H1 (cell line): ENCODE measurements at regions not wholly inside any gene's neighbourhood (a gene's known extent, or its start where the extent isn't known, plus 50 kb on each side); places are given as distances from the start of the nearest gene placed in this dataset.

Source experiments
- CTCF ChIA-PET: fragments of 300-600 bp; sonication (Branson Sonifier 250); formaldehyde crosslinking; loops from one replicate; lab custom pipeline; 2021; ENCODE audit not compliant: partially characterized antibody; lab: Charles Lee
- POLR2A ChIA-PET: fragments of 300-600 bp; sonication (Branson Sonifier 250); formaldehyde crosslinking; loops from one replicate; lab custom pipeline; 2021; ENCODE audit warnings: inconsistent platforms; ENCODE audit not compliant: partially characterized antibody; lab: Charles Lee
- DNase-seq, 2 experiments: peaks; one replicate each; pipeline versions ENCODE4 v3.0.0 to v3.0.0-alpha.2; 2010 to 2022; ENCODE audit warnings: low spot score in 2 of 2, low read depth in 1 of 2, mixed read lengths in 1 of 2
- FAIRE-seq: peaks from 2 replicates; lab custom pipeline; 2011; peaks lifted over from hg19 to GRCh38; lab: Jason Lieb, UNC
- H2AFZ ChIP-seq: 2 replicates; pipeline ENCODE4 v1.8.1; 2012; ENCODE audit warnings: low read length, inconsistent platforms
- H2AK5ac ChIP-seq: 2 replicates; pipeline ENCODE4 v1.6.1; 2013; ENCODE audit warnings: low read depth, low read length
- H2BK120ac ChIP-seq: replicated peaks from 2 replicates; pipeline ENCODE3; 2013; ENCODE audit warnings: low read depth, low read length, inconsistent platforms
- H2BK12ac ChIP-seq: 2 replicates; pipeline ENCODE4 v1.6.1; 2013; ENCODE audit warnings: low read depth, low read length
- H2BK15ac ChIP-seq: 2 replicates; pipeline ENCODE4 v1.6.1; 2013; ENCODE audit warnings: low read length
- H2BK20ac ChIP-seq: 2 replicates; pipeline ENCODE4 v1.6.1; 2013; ENCODE audit warnings: low read length
- H2BK5ac ChIP-seq: 2 replicates; pipeline ENCODE4 v1.6.1; 2013; ENCODE audit warnings: low read depth, low read length
- H3K14ac ChIP-seq: 2 replicates; pipeline ENCODE4 v1.6.1; 2013; ENCODE audit warnings: inconsistent platforms; ENCODE audit not compliant: insufficient read length
- H3K18ac ChIP-seq: 2 replicates; pipeline ENCODE4 v1.6.1; 2013; ENCODE audit warnings: low read length; ENCODE audit errors: extremely low read depth
- H3K23ac ChIP-seq: 2 replicates; pipeline ENCODE4 v1.6.1; 2013; ENCODE audit warnings: inconsistent platforms; ENCODE audit not compliant: insufficient read length
- H3K23me2 ChIP-seq: 2 replicates; pipeline ENCODE4 v1.6.1; 2013; ENCODE audit warnings: low read depth, low read length
- H3K27ac ChIP-seq: 2 replicates; pipeline ENCODE4 v1.6.1; 2011; ENCODE audit warnings: low read depth, low read length, inconsistent platforms
- H3K27me3 ChIP-seq, 4 experiments: replicated peaks in 1 of 4; 1 replicate in 1 of 4; 2 replicates in 3 of 4; pipeline versions ENCODE4 v1.6.1 to v1.8.1; 2011 to 2013; ENCODE audit warnings: low read length in 3 of 4, mild to moderate bottlenecking in 3 of 4, inconsistent platforms in 2 of 4, mixed read lengths in 2 of 4, moderate library complexity in 1 of 4; ENCODE audit not compliant: control insufficient read depth in 3 of 4, insufficient read depth in 3 of 4; ENCODE audit errors: extremely low read depth in 1 of 4
- H3K36me3 ChIP-seq, 4 experiments: 2 replicates each; pipeline versions ENCODE4 v1.6.1 to v1.8.1; 2011 to 2013; ENCODE audit warnings: mild to moderate bottlenecking in 4 of 4, low read length in 3 of 4, moderate library complexity in 2 of 4, control low read depth in 1 of 4, inconsistent platforms in 1 of 4; ENCODE audit not compliant: insufficient read depth in 4 of 4, control insufficient read depth in 2 of 4
- H3K4ac ChIP-seq: replicated peaks from 2 replicates; pipeline ENCODE3; 2013; ENCODE audit warnings: low read length, low read depth, mixed read lengths, inconsistent platforms; ENCODE audit not compliant: insufficient read length
- H3K4me1 ChIP-seq, 4 experiments: replicated peaks in 1 of 4; 1 replicate in 1 of 4; 2 replicates in 3 of 4; pipeline versions ENCODE4 v1.6.1 to v1.8.1; 2011 to 2013; ENCODE audit warnings: low read length in 3 of 4, inconsistent platforms in 2 of 4, mixed read lengths in 1 of 4; ENCODE audit not compliant: insufficient read depth in 4 of 4, control insufficient read depth in 3 of 4
- H3K4me2 ChIP-seq, 2 experiments: 2 replicates each; pipeline versions ENCODE4 v1.6.1 to v1.8.1; 2011 to 2013; ENCODE audit warnings: low read depth in 2 of 2, low read length in 2 of 2, control low read depth in 1 of 2, inconsistent platforms in 1 of 2, mild to moderate bottlenecking in 1 of 2; ENCODE audit not compliant: insufficient read depth in 1 of 2
- H3K4me3 ChIP-seq, 4 experiments: fragments of 200-600, 300-600 bp in 1 of 4; sonication (generic), shearing (Covaris generic), sonication (Bioruptor Twin) in 1 of 4; 2 replicates each; pipeline versions ENCODE4 v1.5.1 to v1.8.1; 2011 to 2016; ENCODE audit warnings: low read length in 4 of 4, low read depth in 3 of 4, control low read depth in 2 of 4, inconsistent platforms in 2 of 4, mild to moderate bottlenecking in 2 of 4, mixed read lengths in 1 of 4, moderate library complexity in 1 of 4; ENCODE audit not compliant: insufficient read depth in 2 of 4; ENCODE audit errors: extremely low read depth in 1 of 4
- H3K56ac ChIP-seq: replicated peaks from 2 replicates; pipeline ENCODE3; 2013; ENCODE audit warnings: low read depth, mild to moderate bottlenecking, mixed read lengths, low read length, inconsistent platforms; ENCODE audit not compliant: insufficient read length
- H3K79me1 ChIP-seq: 2 replicates; pipeline ENCODE4 v1.6.1; 2013; ENCODE audit warnings: low read depth, low read length, control low read depth
- H3K79me2 ChIP-seq, 2 experiments: 2 replicates each; pipeline versions ENCODE4 v1.6.1 to v1.8.1; 2012 to 2013; ENCODE audit warnings: low read length in 2 of 2, mild to moderate bottlenecking in 2 of 2, inconsistent platforms in 1 of 2; ENCODE audit not compliant: insufficient read depth in 2 of 2, control insufficient read depth in 1 of 2
- H3K9ac ChIP-seq, 4 experiments: replicated peaks in 1 of 4; 1 replicate in 1 of 4; 2 replicates in 3 of 4; pipeline versions ENCODE4 v1.6.1 to v1.8.1; 2011 to 2013; ENCODE audit warnings: low read depth in 3 of 4, low read length in 3 of 4, control low read depth in 2 of 4, mild to moderate bottlenecking in 2 of 4, moderate library complexity in 2 of 4, inconsistent platforms in 1 of 4; ENCODE audit errors: extremely low read depth in 1 of 4
- H3K9me3 ChIP-seq, 2 experiments: 2 replicates each; pipeline versions ENCODE4 v1.6.1 to v1.8.1; 2012 to 2013; ENCODE audit warnings: mild to moderate bottlenecking in 2 of 2, moderate library complexity in 2 of 2, control low read depth in 1 of 2, inconsistent platforms in 1 of 2, low read depth in 1 of 2, low read length in 1 of 2, mixed read lengths in 1 of 2; ENCODE audit not compliant: insufficient read depth in 2 of 2
- H4K20me1 ChIP-seq, 2 experiments: replicated peaks in 1 of 2; 2 replicates each; pipeline versions ENCODE3 to v1.8.1; 2011 to 2013; ENCODE audit warnings: inconsistent platforms in 2 of 2, low read length in 2 of 2, mild to moderate bottlenecking in 1 of 2; ENCODE audit not compliant: insufficient read depth in 2 of 2, control insufficient read depth in 1 of 2
- H4K5ac ChIP-seq: 2 replicates; pipeline ENCODE4 v1.6.1; 2013; ENCODE audit warnings: low read length, low read depth, mixed read lengths, inconsistent platforms; ENCODE audit not compliant: insufficient read length
- H4K8ac ChIP-seq: 2 replicates; pipeline ENCODE4 v1.8.0; 2013; ENCODE audit warnings: mild to moderate bottlenecking, moderate library complexity, low read length, inconsistent platforms; ENCODE audit not compliant: insufficient read depth; ENCODE audit errors: extremely low read depth
- H4K91ac ChIP-seq: replicated peaks from 2 replicates; pipeline ENCODE3; 2013; ENCODE audit warnings: low read length, mixed read lengths, inconsistent platforms; ENCODE audit not compliant: insufficient read length
- BRCA1 ChIP-seq: IDR thresholded peaks from 2 replicates; pipeline ENCODE4 v1.6.1; 2012; ENCODE audit warnings: low read depth, low read length, improper control_type of control experiment
- CREB1 ChIP-seq: IDR thresholded peaks from 2 replicates; pipeline ENCODE4 v1.6.1; 2012; ENCODE audit warnings: inconsistent platforms
- EGR1 ChIP-seq: IDR thresholded peaks from 2 replicates; pipeline ENCODE4 v1.6.1; 2011; ENCODE audit warnings: low read depth, low read length, borderline replicate concordance
- KDM1A ChIP-seq: fragments of 200-600, 300-600 bp; sonication (generic); IDR thresholded peaks from 2 replicates; pipeline ENCODE4 v1.7.1; 2016; ENCODE audit warnings: mild to moderate bottlenecking, low read length, borderline replicate concordance
- KDM5A ChIP-seq: fragments of 200-600 bp; IDR thresholded peaks from 2 replicates; pipeline ENCODE4 v1.7.1; 2012; ENCODE audit warnings: mild to moderate bottlenecking, low read length, inconsistent platforms, mixed read lengths
- MAX ChIP-seq: IDR thresholded peaks from 2 replicates; pipeline ENCODE4 v1.6.1; 2012; ENCODE audit warnings: inconsistent platforms
- POU5F1 ChIP-seq: IDR thresholded peaks from 2 replicates; pipeline ENCODE4 v1.6.1; 2011; ENCODE audit warnings: low read depth, mild to moderate bottlenecking, low read length, moderate library complexity
- RXRA ChIP-seq: IDR thresholded peaks from 2 replicates; pipeline ENCODE4 v1.6.1; 2011; ENCODE audit warnings: low read depth, mild to moderate bottlenecking, low read length, moderate library complexity; ENCODE audit not compliant: insufficient read depth
- SIN3A ChIP-seq, 2 experiments: IDR thresholded peaks in 1 of 2; conservative IDR thresholded peaks in 1 of 2; 2 replicates each; pipeline ENCODE4 v1.6.1; 2011 to 2012; ENCODE audit warnings: low read length in 2 of 2, improper control_type of control experiment in 1 of 2, low read depth in 1 of 2, mild to moderate bottlenecking in 1 of 2
- SIRT6 ChIP-seq: IDR thresholded peaks from one replicate; pipeline ENCODE4 v1.7.1; 2012; ENCODE audit warnings: low read length, inconsistent platforms
- YY1 ChIP-seq: IDR thresholded peaks from 2 replicates; pipeline ENCODE4 v1.6.1; 2011; ENCODE audit warnings: low read depth, mild to moderate bottlenecking, low read length
- WGBS, 2 experiments: shearing (Covaris generic) in 1 of 2; methylation state at CpG; one replicate each; pipeline versions ENCODE4 v1.1.6 to v1.1.7; 2013 to 2015; ENCODE audit warnings: low lambda C conversion rate in 2 of 2, mixed read lengths in 2 of 2, inconsistent platforms in 1 of 2, low coverage in 1 of 2, missing lambda C conversion rate in 1 of 2; ENCODE audit not compliant: insufficient replicate concordance in 2 of 2, insufficient coverage in 1 of 2, insufficient read length in 1 of 2; ENCODE audit errors: extremely low coverage in 1 of 2, missing lambda C conversion rate in 1 of 2; 5-methylcytosine and 5-hydroxymethylcytosine counted together

GRCh38 chr1:194055536-194055935, 869.1 kb upstream of the B3GALT2 start:
- no peak overlapping the region for H3K4me2 ChIP-seq
- H4K20me1 ChIP-seq, result no peaks in the 10 kb centered on the region
- no peak overlapping the region for H3K14ac ChIP-seq
- no peak overlapping the region for H4K91ac ChIP-seq
- H3K4ac ChIP-seq, result no peak overlapping the region
- no peak overlapping the region for H2AFZ ChIP-seq
- H2AK5ac ChIP-seq, result no peak overlapping the region
- no peak overlapping the region for H4K5ac ChIP-seq
- ChIA-PET CTCF (no interaction called here), POLR2A (no interaction called here)
- H2BK120ac ChIP-seq, result no peak overlapping the region
- H3K27ac ChIP-seq, result no peak overlapping the region
- no peak overlapping the region for H3K4me3 ChIP-seq
- H3K36me3 ChIP-seq, result no peaks in the 10 kb centered on the region
- no peak overlapping the region for H2BK5ac ChIP-seq
- H2BK15ac ChIP-seq, result no peak overlapping the region
- H3K4me1 ChIP-seq, result no peaks in the 10 kb centered on the region
- no peaks in the 10 kb centered on the region for H3K27me3 ChIP-seq
- no peak overlapping the region for H3K9ac ChIP-seq
- no peak overlapping the region for H4K8ac ChIP-seq
- no peak overlapping the region for H2BK20ac ChIP-seq
- H2BK12ac ChIP-seq, result no peak overlapping the region
- no peaks in the 10 kb centered on the region for H3K79me1 ChIP-seq
- TF ChIP-seq CREB1 (no peak), EGR1 (no peak), RXRA (no peak), YY1 (no peak), SIRT6 (no peak), SIN3A (conservative IDR thresholded peaks at IDR 0.05 in 1 of 2, IDR thresholded peaks at IDR 0.05 in 1 of 2; ENCODE audit: low read depth in 1 of 2, low read length in 2 of 2) (no peak), BRCA1 (no peak), POU5F1 (no peak), KDM5A (no peak), MAX (no peak), KDM1A (no peak)
- FAIRE-seq, result no peak
- no peaks in the 10 kb centered on the region for H3K79me2 ChIP-seq
- no peak overlapping the region for H3K56ac ChIP-seq
- no peak for DNase-seq
- no peak overlapping the region for H3K18ac ChIP-seq
- no peaks in the 10 kb centered on the region; the same call in 1 of the 2 replicates for H3K23me2 ChIP-seq
- WGBS, 2 experiments, result 88% methylated on average over 1 of the region's 1 CpG; no CpG with 5 or more reads in 1 of the 2 experiments
- H3K9me3 ChIP-seq, result no peaks in the 10 kb centered on the region; a peak in 1 of 4 replicates
- no peak overlapping the region for H3K23ac ChIP-seq
